ENCODE measurements at regions not wholly inside any gene's neighbourhood (a gene's known extent, or its start where the extent isn't known, plus 50 kb on each side); places are given as distances from the start of the nearest gene placed in this dataset.

- no peaks in the 10 kb centered on the region for H3K4me1 ChIP-seq (ENCODE audit: low read length)
- peaks cover 14% of the 10 kb centered on the region for H3K9me3 ChIP-seq (ENCODE audit: low read length)
- no peak overlapping the region for H3K4me3 ChIP-seq (ENCODE audit: low read length)
- H3K27me3 ChIP-seq (ENCODE audit: low read length): no peaks in the 10 kb centered on the region
- DNase-seq: no peak
- no peak overlapping the region for H3K27ac ChIP-seq (ENCODE audit: low read length)
- no peaks in the 10 kb centered on the region for H3K36me3 ChIP-seq (ENCODE audit: insufficient read depth, low read length)
- H3K9me2 ChIP-seq (replicated peaks; ENCODE audit: insufficient read depth, low read length): no peaks in the 10 kb centered on the region
- H2AFZ ChIP-seq (ENCODE audit: low read length): no peak overlapping the region
- H3K4me2 ChIP-seq (ENCODE audit: low read depth, low read length, poor library complexity, severe bottlenecking): no peak overlapping the region
- no peaks in the 10 kb centered on the region for H3K79me2 ChIP-seq (ENCODE audit: low read length)
- no peak overlapping the region for H3K9ac ChIP-seq (ENCODE audit: low read length)
- no peaks in the 10 kb centered on the region for H4K20me1 ChIP-seq (ENCODE audit: insufficient read depth, low read depth, low read length)
These were observed 240.4 kb upstream of the IRX2 start for GRCh38 chr5:2991884-2992283.

GRCh38 chr5:2989517-2989916 is 238.0 kb upstream of the IRX2 start:
- Histone ChIP-seq H3K4me1 (ENCODE audit: low read length) (no peaks in the 10 kb centered on the region), H3K4me2 (ENCODE audit: low read depth, low read length, poor library complexity, severe bottlenecking) (no peak overlapping the region), H3K9ac (ENCODE audit: low read length) (no peak overlapping the region), H3K36me3 (ENCODE audit: insufficient read depth, low read length) (no peaks in the 10 kb centered on the region), H4K20me1 (ENCODE audit: insufficient read depth, low read depth, low read length) (no peaks in the 10 kb centered on the region), H3K79me2 (ENCODE audit: low read length) (no peaks in the 10 kb centered on the region), H3K9me2 (replicated peaks; ENCODE audit: insufficient read depth, low read length) (no peaks in the 10 kb centered on the region), H2AFZ (ENCODE audit: low read length) (no peak overlapping the region), H3K27ac (ENCODE audit: low read length) (no peak overlapping the region), H3K9me3 (ENCODE audit: low read length) (peaks cover 20% of the 10 kb centered on the region), H3K4me3 (ENCODE audit: low read length) (no peak overlapping the region), H3K27me3 (ENCODE audit: low read length) (no peaks in the 10 kb centered on the region)
- no peak for DNase-seq

- Histone ChIP-seq H2AFZ (ENCODE audit: low read length) (no peak overlapping the region), H3K4me1 (ENCODE audit: low read length) (no peaks in the 10 kb centered on the region), H3K9ac (ENCODE audit: low read length) (no peak overlapping the region), H3K27ac (ENCODE audit: low read length) (no peak overlapping the region), H3K9me2 (replicated peaks; ENCODE audit: insufficient read depth, low read length) (no peaks in the 10 kb centered on the region), H3K4me2 (ENCODE audit: low read depth, low read length, poor library complexity, severe bottlenecking) (no peak overlapping the region), H3K27me3 (ENCODE audit: low read length) (no peaks in the 10 kb centered on the region), H3K36me3 (ENCODE audit: insufficient read depth, low read length) (no peaks in the 10 kb centered on the region), H3K9me3 (ENCODE audit: low read length) (peaks cover 20% of the 10 kb centered on the region), H3K79me2 (ENCODE audit: low read length) (no peaks in the 10 kb centered on the region), H3K4me3 (ENCODE audit: low read length) (no peak overlapping the region), H4K20me1 (ENCODE audit: insufficient read depth, low read depth, low read length) (no peaks in the 10 kb centered on the region)
- DNase-seq: no peak
These were observed 234.8 kb upstream of the IRX2 start for GRCh38 chr5:2986301-2986700.

GRCh38 chr5:2985718-2986117 is 234.2 kb upstream of the IRX2 start:
- no peaks in the 10 kb centered on the region for H3K27me3 ChIP-seq (ENCODE audit: low read length)
- H3K4me2 ChIP-seq (ENCODE audit: low read depth, low read length, poor library complexity, severe bottlenecking): no peak overlapping the region
- DNase-seq: no peak
- H3K9ac ChIP-seq (ENCODE audit: low read length): no peak overlapping the region
- no peaks in the 10 kb centered on the region for H3K79me2 ChIP-seq (ENCODE audit: low read length)
- no peak overlapping the region for H3K27ac ChIP-seq (ENCODE audit: low read length)
- H3K9me2 ChIP-seq (replicated peaks; ENCODE audit: insufficient read depth, low read length): no peaks in the 10 kb centered on the region
- no peak overlapping the region for H3K4me3 ChIP-seq (ENCODE audit: low read length)
- no peak overlapping the region for H2AFZ ChIP-seq (ENCODE audit: low read length)
- no peaks in the 10 kb centered on the region for H4K20me1 ChIP-seq (ENCODE audit: insufficient read depth, low read depth, low read length)
- peaks cover 20% of the 10 kb centered on the region for H3K9me3 ChIP-seq (ENCODE audit: low read length)
- no peaks in the 10 kb centered on the region for H3K4me1 ChIP-seq (ENCODE audit: low read length)
- H3K36me3 ChIP-seq (ENCODE audit: insufficient read depth, low read length): no peaks in the 10 kb centered on the region

DNA sequence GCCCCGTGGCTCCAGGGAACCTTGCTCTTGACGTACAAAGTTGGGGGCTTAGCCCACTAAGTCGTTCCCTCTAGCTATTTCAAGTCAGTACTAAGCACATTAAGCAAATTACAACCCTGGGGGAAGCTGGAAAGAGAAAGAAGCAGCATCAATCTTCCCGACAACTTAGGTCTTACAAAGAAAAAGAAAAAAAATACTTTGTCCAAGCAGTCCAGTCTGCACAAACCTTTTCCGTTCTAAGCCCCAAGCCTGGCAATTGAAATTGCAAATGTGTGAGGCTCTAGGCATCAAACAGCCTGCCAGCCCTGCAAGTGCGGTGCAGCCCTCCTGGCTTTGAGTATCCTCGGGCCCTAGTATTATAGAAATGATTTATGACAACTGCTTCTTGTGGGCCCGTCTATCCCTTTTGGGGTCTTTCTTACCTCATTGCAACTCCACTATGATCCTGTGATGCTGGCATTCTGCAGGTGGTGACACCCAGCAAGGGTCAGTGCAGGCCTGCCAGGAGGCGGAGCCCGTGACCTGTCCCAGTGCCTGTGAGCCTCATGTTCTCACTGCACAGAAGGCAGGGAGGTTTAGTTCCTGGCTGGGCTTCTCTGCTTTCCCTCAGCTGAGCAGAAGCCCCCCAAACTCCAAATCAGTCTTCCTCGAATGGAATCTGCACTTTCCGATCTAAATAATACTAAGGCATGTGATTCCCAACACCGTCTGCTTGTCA is 232.3 kb upstream of the IRX2 start:
- H3K4me1 ChIP-seq (ENCODE audit: low read length): no peaks in the 10 kb centered on the region
- no peak overlapping the region for H3K27ac ChIP-seq (ENCODE audit: low read length)
- no peaks in the 10 kb centered on the region for H3K79me2 ChIP-seq (ENCODE audit: low read length)
- no peaks in the 10 kb centered on the region for H3K9me2 ChIP-seq (replicated peaks; ENCODE audit: insufficient read depth, low read length)
- H3K36me3 ChIP-seq (ENCODE audit: insufficient read depth, low read length): no peaks in the 10 kb centered on the region
- no peak overlapping the region for H3K9ac ChIP-seq (ENCODE audit: low read length)
- H3K9me3 ChIP-seq (ENCODE audit: low read length): peaks cover 16% of the 10 kb centered on the region
- H3K27me3 ChIP-seq (ENCODE audit: low read length): no peaks in the 10 kb centered on the region
- no peak overlapping the region for H2AFZ ChIP-seq (ENCODE audit: low read length)
- H3K4me3 ChIP-seq (ENCODE audit: low read length): no peak overlapping the region
- H4K20me1 ChIP-seq (ENCODE audit: insufficient read depth, low read depth, low read length): no peaks in the 10 kb centered on the region
- DNase-seq: no peak
- H3K4me2 ChIP-seq (ENCODE audit: low read depth, low read length, poor library complexity, severe bottlenecking): no peak overlapping the region

- no peak overlapping the region for H2AFZ ChIP-seq (ENCODE audit: low read length)
- DNase-seq: no peak
- H3K79me2 ChIP-seq (ENCODE audit: low read length): no peaks in the 10 kb centered on the region
- no peak overlapping the region for H3K4me2 ChIP-seq (ENCODE audit: low read depth, low read length, poor library complexity, severe bottlenecking)
- H3K27me3 ChIP-seq (ENCODE audit: low read length): no peaks in the 10 kb centered on the region
- H3K9me2 ChIP-seq (replicated peaks; ENCODE audit: insufficient read depth, low read length): no peaks in the 10 kb centered on the region
- no peak overlapping the region for H3K27ac ChIP-seq (ENCODE audit: low read length)
- H3K9me3 ChIP-seq (ENCODE audit: low read length): peaks cover 6% of the 10 kb centered on the region
- no peaks in the 10 kb centered on the region for H3K4me1 ChIP-seq (ENCODE audit: low read length)
- no peak overlapping the region for H3K4me3 ChIP-seq (ENCODE audit: low read length)
- no peaks in the 10 kb centered on the region for H3K36me3 ChIP-seq (ENCODE audit: insufficient read depth, low read length)
- H3K9ac ChIP-seq (ENCODE audit: low read length): no peak overlapping the region
- H4K20me1 ChIP-seq (ENCODE audit: insufficient read depth, low read depth, low read length): no peaks in the 10 kb centered on the region
These were observed 230.2 kb upstream of the IRX2 start for GRCh38 chr5:2981652-2982051.

DNA sequence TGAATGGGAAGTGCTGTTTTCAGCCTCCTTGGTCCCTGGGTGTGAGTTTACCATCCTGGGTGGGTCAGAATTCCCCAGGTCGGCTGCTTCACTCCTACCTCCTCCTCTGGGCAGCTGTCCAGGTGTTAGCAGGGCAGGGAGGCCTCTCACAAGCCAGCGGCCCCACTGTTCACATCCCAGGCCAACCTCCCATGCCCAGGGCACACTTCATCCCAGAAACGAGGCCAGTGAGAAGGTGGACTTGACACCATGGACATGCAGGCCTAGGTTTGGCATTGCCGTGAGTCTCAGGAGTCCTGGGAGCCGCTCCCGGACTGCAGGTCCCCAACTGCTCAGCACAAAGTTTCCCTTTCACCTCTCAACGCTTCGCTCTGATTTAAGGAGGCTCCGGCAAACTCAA is 229.6 kb upstream of the IRX2 start:
- no peaks in the 10 kb centered on the region for H3K9me2 ChIP-seq (replicated peaks; ENCODE audit: insufficient read depth, low read length)
- peaks cover 8% of the 10 kb centered on the region for H3K9me3 ChIP-seq (ENCODE audit: low read length)
- H4K20me1 ChIP-seq (ENCODE audit: insufficient read depth, low read depth, low read length): no peaks in the 10 kb centered on the region
- H3K27ac ChIP-seq (ENCODE audit: low read length): no peak overlapping the region
- no peak overlapping the region for H3K4me3 ChIP-seq (ENCODE audit: low read length)
- H3K36me3 ChIP-seq (ENCODE audit: insufficient read depth, low read length): no peaks in the 10 kb centered on the region
- no peaks in the 10 kb centered on the region for H3K4me1 ChIP-seq (ENCODE audit: low read length)
- H3K9ac ChIP-seq (ENCODE audit: low read length): no peak overlapping the region
- no peak for DNase-seq
- no peak overlapping the region for H3K4me2 ChIP-seq (ENCODE audit: low read depth, low read length, poor library complexity, severe bottlenecking)
- H2AFZ ChIP-seq (ENCODE audit: low read length): no peak overlapping the region
- H3K79me2 ChIP-seq (ENCODE audit: low read length): no peaks in the 10 kb centered on the region
- H3K27me3 ChIP-seq (ENCODE audit: low read length): no peaks in the 10 kb centered on the region

DNA sequence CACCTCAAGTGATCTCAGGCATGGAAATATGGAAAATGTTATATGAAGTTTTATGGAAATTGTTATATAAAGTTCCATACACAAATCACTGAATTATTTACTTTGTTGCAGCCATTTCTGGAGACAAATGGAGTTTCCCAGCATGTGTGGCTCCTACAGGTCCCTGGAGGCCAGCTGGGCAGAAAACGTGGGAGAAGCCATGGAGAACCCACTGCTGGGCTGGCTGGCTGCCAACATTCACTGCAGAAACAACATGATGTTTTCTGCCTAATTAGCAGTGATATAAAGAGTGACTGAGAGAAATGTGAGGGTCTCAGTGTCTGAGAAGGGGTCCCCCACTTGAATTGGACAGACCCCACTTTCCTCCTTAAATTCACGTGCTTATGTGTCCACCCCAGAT is 208.8 kb upstream of the IRX2 start:
- no peak overlapping the region for H3K4me3 ChIP-seq (ENCODE audit: low read length)
- no peaks in the 10 kb centered on the region for H3K4me1 ChIP-seq (ENCODE audit: low read length)
- no peak for DNase-seq

More for the DNA sequence above, 208.8 kb upstream of the IRX2 start:
- Histone ChIP-seq H4K20me1 (ENCODE audit: insufficient read depth, low read depth, low read length) (no peaks in the 10 kb centered on the region), H2AFZ (ENCODE audit: low read length) (no peak overlapping the region), H3K4me2 (ENCODE audit: low read depth, low read length, poor library complexity, severe bottlenecking) (no peak overlapping the region), H3K36me3 (ENCODE audit: insufficient read depth, low read length) (no peaks in the 10 kb centered on the region), H3K9me3 (ENCODE audit: low read length) (peaks cover 53% of the 10 kb centered on the region), H3K27ac (ENCODE audit: low read length) (no peak overlapping the region), H3K9ac (ENCODE audit: low read length) (no peak overlapping the region), H3K27me3 (ENCODE audit: low read length) (no peaks in the 10 kb centered on the region), H3K79me2 (ENCODE audit: low read length) (no peaks in the 10 kb centered on the region), H3K9me2 (replicated peaks; ENCODE audit: insufficient read depth, low read length) (no peaks in the 10 kb centered on the region)

Data from Karpas-422 (cell line).